GM12865 (cell line): ENCODE measurements at regions not wholly inside any gene's neighbourhood (a gene's known extent, or its start where the extent isn't known, plus 50 kb on each side); places are given as distances from the start of the nearest gene placed in this dataset.
"Not testable (repeated sequence)": the region's sequence is repeated elsewhere in the genome, so short reads cannot be mapped to it uniquely, and the experiment has no call there.

Source experiments
- DNase-seq: peaks from one replicate; pipeline ENCODE4 v3.0.0; 2010; ENCODE audit warnings: low read depth
- H3K4me3 ChIP-seq: 2 replicates; pipeline ENCODE4 v1.5.1; 2011; ENCODE audit warnings: mild to moderate bottlenecking, low read depth, low read length, control low read depth
- CTCF ChIP-seq: IDR thresholded peaks from 2 replicates; pipeline ENCODE4 v1.5.1; 2011; ENCODE audit warnings: low read length, control low read depth, low read depth, inconsistent platforms; ENCODE audit not compliant: insufficient read depth; ENCODE audit errors: missing control alignments

- no peak for DNase-seq
- no peak overlapping the region for H3K4me3 ChIP-seq
- TF ChIP-seq CTCF, result no peak
Observed at GRCh38 chr2:4980995-4981394, 711.2 kb upstream of the SOX11 start.

- TF ChIP-seq CTCF, result no peak
- no peak overlapping the region for H3K4me3 ChIP-seq
- no peak for DNase-seq
Observed at GRCh38 chr2:4981802-4982409, 710.3 kb upstream of the SOX11 start.

GRCh38 chr2:4988444-4988843 lies 703.7 kb upstream of the SOX11 start:
- not testable (repeated sequence) for H3K4me3 ChIP-seq, DNase-seq

GRCh38 chr2:4992226-4992625 lies 700.0 kb upstream of the SOX11 start:
- DNase-seq, result no peak
- H3K4me3 ChIP-seq, result no peak overlapping the region
- no peak for TF ChIP-seq CTCF

GRCh38 chr2:4995466-4995865 lies 696.7 kb upstream of the SOX11 start:
- no peak overlapping the region for H3K4me3 ChIP-seq
- no peak for TF ChIP-seq CTCF
- no peak for DNase-seq

GRCh38 chr2:5007596-5007995 lies 684.6 kb upstream of the SOX11 start:
- TF ChIP-seq CTCF, result no peak
- no peak for DNase-seq
- no peak overlapping the region for H3K4me3 ChIP-seq

- H3K4me3 ChIP-seq, result no peak overlapping the region
- no peak for TF ChIP-seq CTCF
- no peak for DNase-seq
Observed at GRCh38 chr2:5019324-5019723, 672.9 kb upstream of the SOX11 start.
